Type B pancreatic cell (in vitro differentiated cells): ENCODE measurements at regions not wholly inside any gene's neighbourhood (a gene's known extent, or its start where the extent isn't known, plus 50 kb on each side); places are given as distances from the start of the nearest gene placed in this dataset.

ENCODE experiments used
- DNase-seq: peaks from one replicate; pipeline ENCODE4 v3.0.0; 2021; ENCODE audit warnings: mixed read lengths; ENCODE audit not compliant: unreplicated experiment; ENCODE audit errors: extremely low spot score
- H3K27ac Mint-ChIP-seq: 2 replicates; pipeline ENCODE4 v1.8.0; 2021; ENCODE audit warnings: mild to moderate bottlenecking, mixed read lengths
- H3K27me3 Mint-ChIP-seq: 2 replicates; pipeline ENCODE4 v1.8.0; 2021; ENCODE audit warnings: mixed read lengths
- H3K36me3 Mint-ChIP-seq: 2 replicates; pipeline ENCODE4 v1.8.0; 2021; ENCODE audit warnings: mixed read lengths
- H3K4me1 Mint-ChIP-seq: one replicate; pipeline ENCODE4 v1.8.0; 2021; ENCODE audit warnings: mixed read lengths; ENCODE audit not compliant: unreplicated experiment
- H3K4me3 Mint-ChIP-seq: 2 replicates; pipeline ENCODE4 v1.8.0; 2021; ENCODE audit warnings: mild to moderate bottlenecking, mixed read lengths
- H3K9me3 Mint-ChIP-seq: 2 replicates; pipeline ENCODE4 v1.8.0; 2021; ENCODE audit warnings: mixed read lengths
- TF ChIP-seq, protein P1 (sequence below): fragments of 200-600 bp; sonication (generic); conservative IDR thresholded peaks from 2 replicates; pipeline ENCODE4 v1.5.0; 2021; ENCODE audit warnings: antibody characterized with exemption, mild to moderate bottlenecking

- H3K27ac Mint-ChIP-seq, result no peak overlapping the region
- TF ChIP-seq, protein P1, sequence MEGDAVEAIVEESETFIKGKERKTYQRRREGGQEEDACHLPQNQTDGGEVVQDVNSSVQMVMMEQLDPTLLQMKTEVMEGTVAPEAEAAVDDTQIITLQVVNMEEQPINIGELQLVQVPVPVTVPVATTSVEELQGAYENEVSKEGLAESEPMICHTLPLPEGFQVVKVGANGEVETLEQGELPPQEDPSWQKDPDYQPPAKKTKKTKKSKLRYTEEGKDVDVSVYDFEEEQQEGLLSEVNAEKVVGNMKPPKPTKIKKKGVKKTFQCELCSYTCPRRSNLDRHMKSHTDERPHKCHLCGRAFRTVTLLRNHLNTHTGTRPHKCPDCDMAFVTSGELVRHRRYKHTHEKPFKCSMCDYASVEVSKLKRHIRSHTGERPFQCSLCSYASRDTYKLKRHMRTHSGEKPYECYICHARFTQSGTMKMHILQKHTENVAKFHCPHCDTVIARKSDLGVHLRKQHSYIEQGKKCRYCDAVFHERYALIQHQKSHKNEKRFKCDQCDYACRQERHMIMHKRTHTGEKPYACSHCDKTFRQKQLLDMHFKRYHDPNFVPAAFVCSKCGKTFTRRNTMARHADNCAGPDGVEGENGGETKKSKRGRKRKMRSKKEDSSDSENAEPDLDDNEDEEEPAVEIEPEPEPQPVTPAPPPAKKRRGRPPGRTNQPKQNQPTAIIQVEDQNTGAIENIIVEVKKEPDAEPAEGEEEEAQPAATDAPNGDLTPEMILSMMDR, result no peak
- H3K9me3 Mint-ChIP-seq, result no peaks in the 10 kb centered on the region
- DNase-seq, result no peak
- H3K4me1 Mint-ChIP-seq, result no peaks in the 10 kb centered on the region
- H3K36me3 Mint-ChIP-seq, result no peaks in the 10 kb centered on the region
- H3K27me3 Mint-ChIP-seq, result no peaks in the 10 kb centered on the region
- no peak overlapping the region for H3K4me3 Mint-ChIP-seq
Measured at GRCh38 chr18:78903436-78904178, 76.0 kb upstream of the SALL3 start.

DNA sequence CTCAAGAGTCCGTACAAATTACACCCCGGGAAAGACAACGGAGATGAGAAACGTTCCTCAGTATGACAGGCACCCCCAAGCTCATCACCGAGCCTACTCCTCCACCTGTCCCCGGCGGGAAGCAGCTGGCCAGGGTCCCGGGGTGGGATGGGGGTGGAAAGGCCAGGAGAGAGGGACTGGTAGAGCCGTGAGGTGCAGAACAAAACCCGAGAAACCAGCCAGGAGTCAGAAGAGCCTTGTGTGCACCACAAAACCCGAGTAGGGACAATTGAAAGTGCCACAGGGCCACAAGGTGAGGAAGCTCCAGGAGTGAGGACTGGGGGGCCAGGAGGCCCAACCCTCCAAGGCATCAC is 75.5 kb upstream of the SALL3 start:
- DNase-seq, result no peak
- Mint-ChIP-seq H3K9me3 (no peaks in the 10 kb centered on the region), H3K4me3 (no peak overlapping the region), H3K4me1 (no peaks in the 10 kb centered on the region), H3K27ac (no peak overlapping the region), H3K36me3 (no peaks in the 10 kb centered on the region), H3K27me3 (no peaks in the 10 kb centered on the region)
- TF ChIP-seq, protein P1, result no peak

DNA sequence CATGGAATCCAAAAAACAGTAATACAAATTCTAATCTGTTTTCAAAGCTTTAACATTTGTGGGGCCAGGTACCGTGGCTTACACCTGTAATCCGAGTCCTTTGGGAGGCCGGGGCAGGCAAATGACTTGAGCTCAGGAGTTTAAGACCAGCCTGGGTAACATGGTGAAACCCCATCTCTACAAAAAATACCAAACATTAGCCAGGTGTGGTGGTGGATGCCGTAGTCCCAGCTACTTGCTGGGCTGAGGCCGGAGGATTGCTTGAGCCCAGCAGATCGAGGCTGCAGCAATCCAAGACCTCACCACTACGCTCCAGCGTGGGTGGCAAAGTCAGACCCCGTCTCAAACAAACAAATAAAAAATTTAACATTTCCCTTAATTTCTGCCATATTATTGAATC is 74.3 kb upstream of the SALL3 start:
- Mint-ChIP-seq H3K9me3 (no peaks in the 10 kb centered on the region), H3K27me3 (no peaks in the 10 kb centered on the region), H3K4me3 (no peak overlapping the region), H3K27ac (no peak overlapping the region), H3K4me1 (no peaks in the 10 kb centered on the region), H3K36me3 (no peaks in the 10 kb centered on the region)
- no peak for DNase-seq
- TF ChIP-seq, protein P1, result no peak

GRCh38 chr18:78906066-78906465 is 73.6 kb upstream of the SALL3 start:
- Mint-ChIP-seq H3K4me1 (no peaks in the 10 kb centered on the region), H3K36me3 (no peaks in the 10 kb centered on the region), H3K27ac (no peak overlapping the region), H3K4me3 (no peak overlapping the region), H3K27me3 (no peaks in the 10 kb centered on the region), H3K9me3 (no peaks in the 10 kb centered on the region)
- no peak for DNase-seq
- TF ChIP-seq, protein P1, result no peak

- TF ChIP-seq, protein P1, result no peak
- no peak overlapping the region for H3K4me3 Mint-ChIP-seq
- H3K9me3 Mint-ChIP-seq, result no peaks in the 10 kb centered on the region
- H3K36me3 Mint-ChIP-seq, result no peaks in the 10 kb centered on the region
- H3K27ac Mint-ChIP-seq, result no peak overlapping the region
- DNase-seq, result no peak
- H3K4me1 Mint-ChIP-seq, result no peaks in the 10 kb centered on the region
- peaks cover 3% of the 10 kb centered on the region for H3K27me3 Mint-ChIP-seq
Measured at GRCh38 chr18:78908462-78909260, 71.0 kb upstream of the SALL3 start.
